DND-41 (cell line): ENCODE measurements at regions not wholly inside any gene's neighbourhood (a gene's known extent, or its start where the extent isn't known, plus 50 kb on each side); places are given as distances from the start of the nearest gene placed in this dataset.

Experiments
- CTCF ChIP-seq: IDR thresholded peaks from 2 replicates; pipeline ENCODE4 v1.5.1; 2012; ENCODE audit warnings: borderline replicate concordance, low read length, moderate library complexity, mild to moderate bottlenecking; ENCODE audit not compliant: poor library complexity, severe bottlenecking; ENCODE audit errors: extremely low read depth
- EZH2 ChIP-seq: IDR thresholded peaks from 3 replicates; pipeline ENCODE4 v1.6.1; 2012; ENCODE audit warnings: borderline replicate concordance, low read depth, mild to moderate bottlenecking, moderate library complexity, low read length, inconsistent platforms; ENCODE audit not compliant: severe bottlenecking

GRCh38 chr18:39167990-39168389, 1602.4 kb upstream of the CELF4 start:
- no peak for TF ChIP-seq CTCF
- TF ChIP-seq EZH2: no peak
